GM18951 (cell line): ENCODE measurements at regions not wholly inside any gene's neighbourhood (a gene's known extent, or its start where the extent isn't known, plus 50 kb on each side); places are given as distances from the start of the nearest gene placed in this dataset.
"Not testable (repeated sequence)": the region's sequence is repeated elsewhere in the genome, so short reads cannot be mapped to it uniquely, and the experiment has no call there.

Source experiments
- POLR2A ChIP-seq: IDR thresholded peaks from 4 replicates; pipeline ENCODE4 v1.6.1; 2011; ENCODE audit warnings: mild to moderate bottlenecking; ENCODE audit not compliant: insufficient read length, insufficient read depth; ENCODE audit errors: extremely low read depth
- in situ Hi-C: fragments of 300-500 bp; cut with MboI; formaldehyde crosslinking; loops from one replicate; pipeline ENCODE4 v1.12.0; 2022; ENCODE audit warnings: low sequenced_read_pairs, mixed read lengths, inconsistent platforms; ENCODE audit not compliant: unreplicated experiment

DNA sequence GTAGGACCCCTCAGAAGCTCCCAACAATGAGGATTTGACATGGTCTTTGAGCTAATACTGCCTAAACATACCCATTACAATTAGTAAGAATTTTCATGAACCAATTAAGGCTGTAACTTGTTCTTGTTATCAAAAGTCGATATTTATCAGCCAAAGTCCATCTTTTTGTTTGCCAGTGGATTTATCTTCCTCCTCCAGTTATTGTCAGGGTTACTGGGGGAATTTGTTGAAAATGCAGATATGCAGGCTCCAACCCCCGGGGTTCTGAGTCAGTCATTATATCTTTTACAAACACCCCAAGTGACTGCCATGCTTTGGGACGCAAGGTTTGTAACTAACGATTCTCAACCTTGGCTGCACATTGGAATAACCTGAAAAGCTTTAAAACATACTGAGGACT is 338.8 kb upstream of the PPARGC1A start:
- in situ Hi-C loops: no loop called here
- TF ChIP-seq POLR2A: no peak

DNA sequence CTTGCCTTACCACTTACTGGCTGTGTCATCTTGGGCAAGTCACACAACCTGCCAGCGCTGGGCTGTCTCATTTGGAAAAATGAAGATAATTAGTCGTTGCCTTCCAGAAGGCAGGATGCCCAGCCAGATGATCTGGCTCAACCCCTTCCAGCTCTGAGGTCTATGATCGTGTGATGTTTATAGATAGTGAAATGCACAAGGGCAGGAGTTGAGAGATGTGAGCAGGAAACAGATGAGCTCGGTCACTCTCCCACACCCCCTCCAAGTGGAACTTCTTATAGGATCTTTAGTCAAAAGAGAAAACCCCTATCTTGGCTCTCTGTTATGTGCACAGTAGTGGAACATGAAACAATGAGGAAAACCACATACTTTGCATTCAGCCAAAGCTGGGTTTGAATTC is 336.8 kb upstream of the PPARGC1A start:
- in situ Hi-C loops: no loop called here
- no peak for TF ChIP-seq POLR2A

DNA sequence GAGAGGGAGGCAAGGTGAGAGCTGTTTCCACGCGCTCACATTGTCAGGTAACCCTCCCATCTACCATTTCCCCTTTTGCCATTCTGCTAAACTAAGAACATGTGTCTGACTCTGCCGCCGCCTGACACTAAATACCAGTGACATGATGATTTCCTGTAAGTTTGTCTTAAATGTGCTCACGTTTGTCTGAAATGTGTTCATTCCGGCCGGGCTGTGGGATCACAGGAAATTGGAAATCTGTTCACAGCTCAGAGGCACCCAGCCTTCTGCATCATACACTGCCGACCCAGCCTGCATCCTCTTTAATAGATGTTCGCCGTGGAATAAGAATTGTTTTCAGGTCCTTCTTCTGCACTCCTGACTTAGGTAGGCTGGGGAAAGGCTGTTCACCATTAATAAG is 336.2 kb upstream of the PPARGC1A start:
- no peak for TF ChIP-seq POLR2A
- in situ Hi-C loops: no loop called here

DNA sequence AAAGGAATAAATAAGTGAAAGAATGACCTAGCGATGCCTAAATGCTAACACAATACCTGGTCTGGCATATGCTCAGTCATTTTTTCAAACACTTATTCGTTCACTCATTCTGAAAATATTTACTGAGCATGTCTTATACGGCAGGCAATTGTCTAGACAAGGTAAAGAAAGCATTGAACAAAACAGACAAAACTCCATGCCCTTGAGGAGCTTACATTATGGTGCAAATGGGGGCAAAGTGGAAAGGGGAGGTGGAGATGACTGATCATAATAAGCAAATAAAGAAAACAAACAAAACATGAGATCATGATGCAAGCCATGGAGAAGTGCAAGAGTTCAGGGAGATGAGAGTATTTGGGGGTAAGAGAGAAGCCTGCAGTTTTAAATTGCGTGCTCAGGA is 334.6 kb upstream of the PPARGC1A start:
- no peak for TF ChIP-seq POLR2A
- in situ Hi-C loops: no loop called here

DNA sequence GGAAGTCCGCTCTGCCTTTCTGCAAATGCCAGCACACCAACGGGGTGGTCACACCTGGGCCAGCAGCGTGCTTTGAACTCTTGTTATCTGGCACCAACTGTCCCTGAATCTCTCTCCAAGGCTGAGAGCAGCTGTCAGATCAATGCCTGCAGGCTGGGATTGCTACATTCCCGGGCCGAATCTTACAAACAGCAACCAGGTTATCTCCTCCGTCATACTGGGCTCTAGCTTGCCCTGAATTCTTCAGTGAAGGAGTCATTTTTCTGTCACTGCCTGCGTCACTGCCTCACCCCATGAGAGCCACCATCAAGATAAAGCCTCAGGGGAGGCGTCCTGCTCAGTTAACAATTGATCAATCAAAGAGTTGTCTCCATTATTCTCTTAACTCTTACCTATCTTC is 329.4 kb upstream of the PPARGC1A start:
- no peak for TF ChIP-seq POLR2A
- in situ Hi-C loops: no loop called here

DNA sequence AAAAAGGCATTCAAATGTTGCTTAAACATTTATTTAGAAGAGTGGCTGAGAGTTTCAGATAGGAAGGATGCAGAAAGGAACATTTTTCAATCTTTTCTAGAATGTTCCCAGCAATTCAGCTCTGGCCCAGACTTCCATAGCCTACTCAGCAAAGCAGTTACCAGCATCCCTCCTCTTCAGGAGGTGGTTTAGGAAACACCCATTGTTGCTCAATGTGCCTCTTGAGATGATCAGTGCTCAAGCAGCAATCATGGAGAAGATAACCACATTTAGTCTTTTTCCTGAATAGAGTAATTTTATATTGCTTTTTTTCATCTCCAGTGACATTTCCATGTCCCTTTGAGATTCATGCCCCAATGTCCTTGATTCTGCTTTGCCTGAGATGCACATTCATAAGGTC is 328.7 kb upstream of the PPARGC1A start:
- in situ Hi-C loops: no loop called here

DNA sequence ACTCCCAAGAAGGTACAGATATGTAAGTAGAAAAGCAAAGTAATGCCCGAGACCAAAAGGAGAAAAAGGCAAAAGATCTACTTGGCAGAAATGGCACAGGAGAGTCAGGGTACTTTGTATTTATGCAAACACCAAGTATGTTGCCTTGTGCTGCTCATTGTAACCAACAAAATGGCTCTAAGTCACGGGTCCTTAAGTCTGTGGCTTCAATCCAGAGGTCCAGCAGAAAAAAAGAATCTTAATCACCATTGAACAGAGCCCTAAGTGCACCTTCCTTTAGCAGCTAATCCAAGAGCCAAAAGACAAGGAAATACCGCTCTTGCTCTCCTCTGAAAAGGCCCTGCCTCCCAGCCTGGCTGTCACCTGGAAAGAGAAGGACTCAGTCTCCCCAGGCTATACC is 324.9 kb upstream of the PPARGC1A start:
- TF ChIP-seq POLR2A: no peak
- in situ Hi-C loops: no loop called here

More for the DNA sequence above, 328.7 kb upstream of the PPARGC1A start:
- TF ChIP-seq POLR2A: no peak

DNA sequence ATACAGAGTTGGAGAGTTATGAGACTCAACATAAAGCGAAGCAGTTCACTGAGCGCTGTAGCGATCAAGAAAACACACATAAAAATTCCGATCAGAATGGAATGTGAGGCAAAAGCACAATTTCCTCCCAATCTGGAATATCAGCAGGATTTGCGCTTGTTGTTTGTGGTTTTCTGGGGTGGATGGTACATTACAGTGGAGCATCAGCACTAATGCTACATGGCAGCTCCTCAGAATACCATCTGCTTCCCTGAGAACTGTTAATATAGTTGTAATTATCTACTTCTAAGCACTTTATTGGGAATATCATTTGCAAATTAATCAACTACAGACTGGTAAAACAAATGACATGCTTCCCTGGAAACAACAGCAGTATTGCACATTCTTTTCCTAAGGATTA is 324.1 kb upstream of the PPARGC1A start:
- in situ Hi-C loops: no loop called here
- no peak for TF ChIP-seq POLR2A

DNA sequence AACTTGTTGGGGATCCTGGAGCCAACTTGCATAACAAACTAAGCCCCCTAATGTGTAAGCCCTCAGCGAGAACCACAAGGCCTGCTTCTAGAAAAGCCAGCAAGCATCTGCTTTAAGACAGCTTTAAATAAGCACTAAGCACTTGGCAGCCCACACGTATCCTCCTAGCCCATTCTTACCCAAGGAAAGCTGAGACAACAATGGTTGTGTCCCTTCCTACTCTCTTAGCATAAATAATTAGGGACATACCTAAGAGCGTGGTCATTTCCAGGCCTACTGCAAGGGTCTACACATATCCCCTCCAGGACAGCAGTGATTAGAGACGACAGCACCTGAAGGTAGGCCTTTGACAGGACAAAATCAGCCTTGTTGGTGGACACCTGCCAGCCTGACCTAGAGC is 322.8 kb upstream of the PPARGC1A start:
- in situ Hi-C loops: no loop called here
- no peak for TF ChIP-seq POLR2A

DNA sequence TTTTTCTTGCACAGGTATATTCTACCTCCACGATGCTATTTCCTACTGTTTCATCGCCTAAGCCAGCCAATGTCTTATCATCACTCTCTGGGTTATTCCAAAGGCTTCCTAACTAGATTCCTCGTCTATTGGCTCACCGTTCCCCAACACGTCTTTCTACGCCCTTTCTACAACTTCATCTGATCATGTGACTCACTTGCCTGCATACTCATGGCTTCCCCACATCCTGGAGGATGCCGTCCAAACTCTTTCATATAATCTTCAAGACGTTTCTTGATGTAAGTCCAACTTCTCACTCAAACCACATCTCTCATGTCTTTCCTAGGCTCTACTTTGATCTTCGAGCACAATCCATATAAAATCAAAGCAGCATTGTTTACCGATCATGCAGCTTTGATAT is 322.0 kb upstream of the PPARGC1A start:
- in situ Hi-C loops: no loop called here
- TF ChIP-seq POLR2A: no peak

DNA sequence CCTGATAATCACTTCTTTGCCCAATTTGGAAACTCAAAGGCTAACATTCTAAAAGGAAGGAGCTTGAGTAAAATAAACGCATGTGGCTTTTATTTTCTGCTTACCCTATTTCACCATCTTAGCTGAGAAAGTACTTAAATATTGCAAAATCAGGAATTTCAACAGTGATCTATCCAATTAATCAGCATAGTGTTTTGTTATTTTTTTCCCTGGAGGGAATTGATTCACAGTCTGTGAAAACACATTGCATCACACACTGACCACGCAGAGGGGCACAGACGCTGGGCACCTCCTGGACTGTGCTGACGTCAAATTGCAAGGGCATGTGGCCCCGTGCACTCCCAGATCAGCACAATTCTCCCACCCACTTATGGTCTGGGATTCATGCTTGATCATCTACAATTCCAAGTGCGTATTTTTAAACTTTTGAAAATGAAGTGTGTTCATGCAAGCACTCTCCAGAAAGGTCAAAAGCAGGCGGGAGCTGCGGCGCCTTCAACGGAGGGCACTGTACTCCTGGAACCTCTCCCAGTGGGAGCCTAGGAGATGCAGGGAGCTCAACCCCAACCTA is 320.6 kb upstream of the PPARGC1A start:
- TF ChIP-seq POLR2A: no peak
- in situ Hi-C loops: no loop called here

DNA sequence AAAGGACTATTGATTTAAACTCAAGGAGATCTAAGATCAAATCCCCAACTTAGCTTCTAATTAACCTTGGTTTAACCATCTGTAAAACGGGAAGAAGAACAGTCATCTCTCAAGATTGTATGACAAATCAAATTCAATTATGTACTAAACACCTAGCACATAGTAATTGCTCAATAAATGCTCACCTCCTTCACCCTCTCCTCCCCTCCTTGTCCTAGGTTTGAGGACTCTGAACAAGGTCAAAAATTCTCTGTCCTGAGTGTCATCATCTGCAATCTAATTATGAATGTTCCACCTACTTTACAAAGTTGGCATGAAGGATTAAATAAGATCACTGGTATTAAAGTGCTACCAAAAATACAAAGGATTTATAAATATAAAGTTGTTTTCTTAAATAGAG is 320.1 kb upstream of the PPARGC1A start:
- in situ Hi-C loops: no loop called here
- TF ChIP-seq POLR2A: no peak

DNA sequence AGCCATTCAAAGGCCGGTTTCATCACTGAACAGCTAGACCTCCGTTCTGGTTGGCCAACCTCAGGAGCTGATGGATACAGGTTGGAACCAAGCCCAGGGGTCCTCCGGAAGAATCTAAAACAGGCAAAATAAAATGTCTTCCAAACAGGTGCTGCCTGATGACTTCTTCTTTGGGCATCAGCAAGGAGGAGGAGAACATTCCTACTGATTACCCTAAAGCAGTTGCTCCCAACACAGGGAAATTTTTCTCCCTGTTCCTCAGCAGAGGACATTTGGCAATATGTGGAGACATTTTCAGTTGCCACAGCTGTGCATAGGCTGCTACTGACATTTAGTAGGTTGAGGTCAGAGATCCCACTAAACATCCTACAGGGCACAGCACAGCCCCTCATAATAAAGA is 319.3 kb upstream of the PPARGC1A start:
- no peak for TF ChIP-seq POLR2A
- in situ Hi-C loops: no loop called here

DNA sequence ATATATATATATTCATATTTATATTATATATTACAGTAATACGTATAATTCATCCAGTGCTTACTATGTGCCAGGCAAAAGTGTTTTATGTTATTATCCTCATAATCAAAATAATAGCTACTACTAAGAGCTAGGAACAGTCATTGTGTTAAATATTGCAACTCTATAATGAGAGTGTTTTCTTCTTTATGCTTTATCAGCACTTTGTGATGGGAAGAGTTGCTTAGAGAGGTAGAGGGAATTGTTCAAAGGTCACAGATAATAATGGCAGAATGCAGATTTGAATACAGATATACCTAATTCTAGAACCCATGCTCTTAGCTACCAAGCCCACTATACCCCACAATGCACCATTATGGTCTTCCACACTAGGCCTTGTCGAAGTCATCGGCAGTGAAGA is 318.8 kb upstream of the PPARGC1A start:
- no peak for TF ChIP-seq POLR2A
- in situ Hi-C loops: no loop called here

DNA sequence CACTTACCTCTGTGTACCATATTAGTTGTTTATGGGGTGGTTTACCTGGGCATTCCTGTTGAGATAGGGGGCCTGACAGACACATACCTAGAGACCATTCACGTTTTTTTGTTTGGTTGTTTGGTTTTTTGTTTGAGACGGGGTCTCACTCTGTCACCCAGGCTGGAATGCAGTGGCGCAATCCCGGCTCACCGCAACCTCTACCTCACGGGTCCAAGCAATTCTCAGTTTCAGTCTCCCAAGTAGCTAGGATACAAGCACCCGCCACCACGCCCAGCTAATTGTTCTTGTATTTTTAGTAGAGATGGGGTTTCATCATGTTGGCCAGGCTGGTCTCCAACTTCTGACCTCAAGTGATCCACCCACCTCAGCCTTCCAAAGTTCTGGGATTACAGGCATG is 314.9 kb upstream of the PPARGC1A start:
- in situ Hi-C loops: not testable (repeated sequence)

DNA sequence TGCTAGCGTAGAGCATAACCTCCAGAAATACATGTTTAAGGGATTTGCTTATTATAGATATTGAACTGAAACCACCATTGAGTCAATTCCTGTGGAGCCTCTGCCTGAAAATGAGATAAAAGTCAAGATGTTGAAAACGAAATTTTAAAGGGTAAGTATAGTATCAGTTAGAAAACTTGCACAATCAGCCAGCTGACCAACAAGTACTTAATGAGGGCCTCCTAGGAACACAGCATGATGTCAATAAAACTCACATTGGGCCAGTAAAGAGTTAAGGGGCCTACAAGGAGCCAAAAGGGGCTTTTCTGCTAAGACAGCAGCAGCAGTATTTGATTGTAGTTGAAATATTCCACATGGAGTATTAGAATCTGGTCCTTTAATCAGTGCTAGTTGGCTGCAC is 314.1 kb upstream of the PPARGC1A start:
- in situ Hi-C loops: no loop called here
- no peak for TF ChIP-seq POLR2A

DNA sequence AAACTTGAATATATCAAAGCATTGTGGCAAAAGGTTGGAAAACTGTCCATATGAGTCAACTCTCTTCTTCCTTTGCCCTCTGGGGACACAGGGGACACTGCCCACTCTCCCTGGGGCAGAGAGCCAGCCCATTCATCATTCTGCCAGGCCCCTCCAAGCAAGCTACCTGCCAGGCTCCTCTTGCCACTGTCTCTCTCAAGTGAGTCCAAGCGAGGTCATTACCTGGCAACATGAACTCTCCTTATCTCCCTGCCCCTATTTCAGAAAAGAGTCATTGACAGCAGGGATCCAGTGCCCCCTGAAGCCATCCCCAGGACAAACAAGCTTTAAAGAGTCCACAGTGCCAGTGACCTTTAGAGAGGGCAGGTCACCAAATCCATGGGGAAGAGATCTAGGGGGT is 312.7 kb upstream of the PPARGC1A start:
- in situ Hi-C loops: no loop called here
- no peak for TF ChIP-seq POLR2A
